NCI-H2171 treated with DMSO at 0.1 percent for 48 hours (cell line): ENCODE measurements at regions not wholly inside any gene's neighbourhood (a gene's known extent, or its start where the extent isn't known, plus 50 kb on each side); places are given as distances from the start of the nearest gene placed in this dataset.
"Not testable (repeated sequence)": the region's sequence is repeated elsewhere in the genome, so short reads cannot be mapped to it uniquely, and the experiment has no call there.

Source experiments
- DNase-seq: peaks from one replicate; lab custom pipeline; 2025; lab: John Stamatoyannopoulos, UW

- DNase-seq = no peak
These were observed 394.5 kb upstream of the SLC35B3 start for GRCh38 chr6:8829796-8830195.

- DNase-seq = no peak
These were observed 394.0 kb upstream of the SLC35B3 start for GRCh38 chr6:8829296-8829695.

- no peak for DNase-seq
These were observed 393.0 kb upstream of the SLC35B3 start for GRCh38 chr6:8828376-8828775.

GRCh38 chr6:8825726-8826125, 390.4 kb upstream of the SLC35B3 start:
- no peak for DNase-seq

- DNase-seq = no peak
These were observed 386.6 kb upstream of the SLC35B3 start for GRCh38 chr6:8821981-8822381.

GRCh38 chr6:8820313-8820712, 385.0 kb upstream of the SLC35B3 start:
- no peak for DNase-seq

GRCh38 chr6:8819446-8819845, 384.1 kb upstream of the SLC35B3 start:
- DNase-seq = no peak

GRCh38 chr6:8814440-8815000, 379.2 kb upstream of the SLC35B3 start:
- DNase-seq = no peak

GRCh38 chr6:8810325-8810724, 375.0 kb upstream of the SLC35B3 start:
- DNase-seq = no peak

GRCh38 chr6:8809662-8810061, 374.3 kb upstream of the SLC35B3 start:
- no peak for DNase-seq

- DNase-seq = no peak
These were observed 367.9 kb upstream of the SLC35B3 start for GRCh38 chr6:8803181-8803760.

- DNase-seq = not testable (repeated sequence)
These were observed 367.1 kb upstream of the SLC35B3 start for GRCh38 chr6:8802397-8802796.

GRCh38 chr6:8794420-8794819, 359.1 kb upstream of the SLC35B3 start:
- no peak for DNase-seq

- no peak for DNase-seq
These were observed 354.5 kb upstream of the SLC35B3 start for GRCh38 chr6:8789878-8790277.

- no peak for DNase-seq
These were observed 349.9 kb upstream of the SLC35B3 start for GRCh38 chr6:8785223-8785622.

GRCh38 chr6:8783191-8783590, 347.8 kb upstream of the SLC35B3 start:
- DNase-seq = no peak

- DNase-seq = no peak
These were observed 345.3 kb upstream of the SLC35B3 start for GRCh38 chr6:8780653-8781052.

- DNase-seq = no peak
These were observed 329.4 kb upstream of the SLC35B3 start for GRCh38 chr6:8764733-8765132.

GRCh38 chr6:8760951-8761350, 325.6 kb upstream of the SLC35B3 start:
- no peak for DNase-seq

GRCh38 chr6:8758412-8758811, 323.1 kb upstream of the SLC35B3 start:
- no peak for DNase-seq

- DNase-seq = no peak
These were observed 315.3 kb upstream of the SLC35B3 start for GRCh38 chr6:8750627-8751026.

GRCh38 chr6:8749465-8749864, 314.1 kb upstream of the SLC35B3 start:
- DNase-seq = no peak

- no peak for DNase-seq
These were observed 307.9 kb upstream of the SLC35B3 start for GRCh38 chr6:8743170-8743745.

- no peak for DNase-seq
These were observed 304.1 kb upstream of the SLC35B3 start for GRCh38 chr6:8739454-8739853.
